ENCODE measurements at regions not wholly inside any gene's neighbourhood (a gene's known extent, or its start where the extent isn't known, plus 50 kb on each side); places are given as distances from the start of the nearest gene placed in this dataset.
A peak's percentile ranks its signal among the peaks of the same experiment; 100 is the strongest.
"Not testable (repeated sequence)": the region's sequence is repeated elsewhere in the genome, so short reads cannot be mapped to it uniquely, and the experiment has no call there.

GRCh38 chr2:84302513-84303412, 156.3 kb downstream of the SUCLG1 start:
- peak; percentile 37 for DNase-seq (ENCODE audit: low read depth, low spot score)
- H3K4me3 ChIP-seq (ENCODE audit: low read depth, low read length) = no peak overlapping the region
- in situ Hi-C loops (cut with HindIII; ENCODE audit: low sequenced_read_pairs) = no loop called here
- TF ChIP-seq CTCF (IDR thresholded peaks at IDR 0.05; ENCODE audit: low read depth, low read length) = peak; percentile 84

- in situ Hi-C loops (cut with HindIII; ENCODE audit: low sequenced_read_pairs) = no loop called here
- H3K4me3 ChIP-seq (ENCODE audit: low read depth, low read length) = no peak overlapping the region
- no peak for TF ChIP-seq CTCF (IDR thresholded peaks at IDR 0.05; ENCODE audit: low read depth, low read length)
- no peak for DNase-seq (ENCODE audit: low read depth, low spot score)
Observed at GRCh38 chr2:84301717-84302116, 157.4 kb downstream of the SUCLG1 start.

- no peak for DNase-seq (ENCODE audit: low read depth, low spot score)
- no peak for TF ChIP-seq CTCF (IDR thresholded peaks at IDR 0.05; ENCODE audit: low read depth, low read length)
- H3K4me3 ChIP-seq (ENCODE audit: low read depth, low read length) = no peak overlapping the region
- in situ Hi-C loops (cut with HindIII; ENCODE audit: low sequenced_read_pairs) = no loop called here
Observed at GRCh38 chr2:84300696-84301029, 158.4 kb downstream of the SUCLG1 start.

GRCh38 chr2:84300001-84300695, 158.9 kb downstream of the SUCLG1 start:
- in situ Hi-C loops (cut with HindIII; ENCODE audit: low sequenced_read_pairs); H3K4me3 ChIP-seq (ENCODE audit: low read depth, low read length); DNase-seq (ENCODE audit: low read depth, low spot score): not testable (repeated sequence)

- no peak overlapping the region for H3K4me3 ChIP-seq (ENCODE audit: low read depth, low read length)
- TF ChIP-seq CTCF (IDR thresholded peaks at IDR 0.05; ENCODE audit: low read depth, low read length) = no peak
- in situ Hi-C loops (cut with HindIII; ENCODE audit: low sequenced_read_pairs) = no loop called here
- DNase-seq (ENCODE audit: low read depth, low spot score) = no peak
Observed at GRCh38 chr2:84299211-84299775, 159.8 kb downstream of the SUCLG1 start.

- no peak for DNase-seq (ENCODE audit: low read depth, low spot score)
- TF ChIP-seq CTCF (IDR thresholded peaks at IDR 0.05; ENCODE audit: low read depth, low read length) = no peak
- in situ Hi-C loops (cut with HindIII; ENCODE audit: low sequenced_read_pairs) = no loop called here
- no peak overlapping the region for H3K4me3 ChIP-seq (ENCODE audit: low read depth, low read length)
Observed at GRCh38 chr2:84297155-84297554, 161.9 kb downstream of the SUCLG1 start.

Measured in astrocyte of the spinal cord (primary cell).